ENCODE measurements at regions not wholly inside any gene's neighbourhood (a gene's known extent, or its start where the extent isn't known, plus 50 kb on each side); places are given as distances from the start of the nearest gene placed in this dataset.

- TF ChIP-seq POLR2A (IDR thresholded peaks at IDR 0.05; ENCODE audit: low read length), result no peak
- TF ChIP-seq GATA1 (IDR thresholded peaks at IDR 0.05; ENCODE audit: low read depth, low read length), result no peak
Measured at GRCh38 chr4:138869631-138870030, 145.9 kb upstream of the NOCT start.
